Pancreas (tissue), 10 donors: ENCODE measurements at regions not wholly inside any gene's neighbourhood (a gene's known extent, or its start where the extent isn't known, plus 50 kb on each side); places are given as distances from the start of the nearest gene placed in this dataset.

Experiments used
- ATAC-seq, 4 donors: fragments of 200-7000 bp; cut with Tn5 transposase; one replicate each; pipeline versions ENCODE4 v1.8.0 to v1.9.1; 2020; ENCODE audit warnings: mild to moderate bottlenecking in 4 of 4, moderate library complexity in 4 of 4
- DNase-seq, 6 donors: peaks; one replicate each; pipeline ENCODE4 v3.0.0-alpha.2; 2020
- FAIRE-seq: peaks from 2 replicates; lab custom pipeline; 2012; peaks lifted over from hg19 to GRCh38; lab: Jason Lieb, UNC
- H3K27ac ChIP-seq, 4 donors: fragments of 200-600 bp; sonication (generic); 1 replicate in 3 of 4; 2 replicates in 1 of 4; pipeline versions ENCODE4 v1.5.0 to v1.8.0; 2020
- H3K27me3 ChIP-seq, 4 donors: fragments of 200-600 bp; one replicate each; pipeline ENCODE4 v1.8.0; 2021
- H3K36me3 ChIP-seq, 3 donors: fragments of 200-600 bp; sonication (generic) in 1 of 3; one replicate each; pipeline versions ENCODE4 v1.5.0 to v1.8.0; 2020 to 2021
- H3K4me1 ChIP-seq, 3 donors: fragments of 200-600 bp; one replicate each; pipeline ENCODE4 v1.8.0; 2021
- H3K4me3 ChIP-seq, 4 donors: fragments of 200-600 bp; sonication (generic) in 2 of 4; one replicate each; pipeline versions ENCODE4 v1.5.0 to v1.8.0; 2020 to 2021
- H3K9me3 ChIP-seq, 4 donors: fragments of 200-600 bp; one replicate each; pipeline ENCODE4 v1.8.0; 2021
- WGBS, 2 donors: extraction: QIAGEN DNeasy Blood & Tissue Kit; methylation state at CpG; one replicate each; pipeline ENCODE4 v1.1.7; 2013; 5-methylcytosine and 5-hydroxymethylcytosine counted together
- intact Hi-C, 3 donors: fragments of 100-400 bp; cut with DNase I; formaldehyde crosslinking; loops; one replicate each; pipeline versions ENCODE4 v1.11.1 to v1.14.2; 2022
- TF ChIP-seq, protein P1 (sequence below), 4 donors: fragments of 200-600 bp; sonication (generic) in 3 of 4; IDR thresholded peaks; one replicate each; pipeline versions ENCODE4 v1.5.0 to v1.8.0; 2021; ENCODE audit warnings: antibody characterized with exemption in 4 of 4
- donor health status: healthy with polysubstance abuse.
- donor health status: DM: no; HTN: no; CAD: no; lungs with moderate emphysema.
- donor health status: DM: no; HTN: no; CAD: no.
- donor health status: control.
- donor health status: control.
- donor health status: Bipolar disorder and iron deficiency.
- donor health status: DM: yes; HTN: yes; CAD: no.
- donor health status: DM: no; HTN: no; CAD: no.
- donor health status: DM: no; HTN: no; CAD: no.
- donor health status: DM: yes; HTN: yes; CAD: no.

DNA sequence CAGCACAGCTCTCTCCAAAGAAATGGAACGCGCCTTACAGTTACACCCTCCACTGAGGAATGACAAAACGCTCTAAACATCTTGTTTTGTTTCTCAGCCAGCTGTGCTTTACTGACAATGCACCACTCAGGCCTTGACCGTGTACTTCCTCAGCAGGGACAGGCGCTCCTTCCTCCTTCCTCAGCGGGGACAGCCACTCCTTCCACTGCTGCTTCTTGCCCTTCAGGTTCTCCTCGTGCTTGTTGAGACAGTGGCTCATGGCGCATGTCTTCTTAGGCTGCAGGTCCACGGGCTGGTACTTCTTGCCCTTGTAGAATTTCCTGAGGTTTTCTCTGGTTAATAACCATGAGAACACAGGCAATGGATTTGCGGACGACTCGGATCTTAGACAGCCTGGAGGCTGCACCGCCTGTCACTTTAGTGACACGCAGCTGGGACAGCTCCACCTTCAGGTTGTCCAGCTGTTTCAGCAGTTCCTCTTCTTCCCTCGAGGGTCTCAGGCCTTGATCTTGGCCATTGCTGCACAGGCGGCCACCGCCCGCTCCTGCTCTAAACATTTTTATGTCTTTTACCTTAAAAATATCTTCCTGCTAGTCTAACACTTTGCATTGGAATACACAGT, 613.8 kb downstream of the BRD1 start:
- H3K9me3 ChIP-seq = no peaks in the 10 kb centered on the region
- no peak overlapping the region for H3K4me3 ChIP-seq
- no peak overlapping the region for H3K27ac ChIP-seq
- H3K36me3 ChIP-seq = no peaks in the 10 kb centered on the region
- DNase-seq (peak in 2 of 6 donors; percentile 7 to 21), ATAC-seq (no peak), FAIRE-seq (no peak)
- intact Hi-C loops = loop anchor here in 1 of 3 donors (10.0 kb wide), 1 partner anchor 59 kb away; no protein-coding TSS in a partner anchor
- H3K27me3 ChIP-seq = no peaks in the 10 kb centered on the region
- TF ChIP-seq, protein P1, sequence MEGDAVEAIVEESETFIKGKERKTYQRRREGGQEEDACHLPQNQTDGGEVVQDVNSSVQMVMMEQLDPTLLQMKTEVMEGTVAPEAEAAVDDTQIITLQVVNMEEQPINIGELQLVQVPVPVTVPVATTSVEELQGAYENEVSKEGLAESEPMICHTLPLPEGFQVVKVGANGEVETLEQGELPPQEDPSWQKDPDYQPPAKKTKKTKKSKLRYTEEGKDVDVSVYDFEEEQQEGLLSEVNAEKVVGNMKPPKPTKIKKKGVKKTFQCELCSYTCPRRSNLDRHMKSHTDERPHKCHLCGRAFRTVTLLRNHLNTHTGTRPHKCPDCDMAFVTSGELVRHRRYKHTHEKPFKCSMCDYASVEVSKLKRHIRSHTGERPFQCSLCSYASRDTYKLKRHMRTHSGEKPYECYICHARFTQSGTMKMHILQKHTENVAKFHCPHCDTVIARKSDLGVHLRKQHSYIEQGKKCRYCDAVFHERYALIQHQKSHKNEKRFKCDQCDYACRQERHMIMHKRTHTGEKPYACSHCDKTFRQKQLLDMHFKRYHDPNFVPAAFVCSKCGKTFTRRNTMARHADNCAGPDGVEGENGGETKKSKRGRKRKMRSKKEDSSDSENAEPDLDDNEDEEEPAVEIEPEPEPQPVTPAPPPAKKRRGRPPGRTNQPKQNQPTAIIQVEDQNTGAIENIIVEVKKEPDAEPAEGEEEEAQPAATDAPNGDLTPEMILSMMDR (IDR thresholded peaks at IDR 0.05) = no peak
- H3K4me1 ChIP-seq = no peaks in the 10 kb centered on the region
- 52 to 57% methylated on average over 18 of the region's 18 CpGs for WGBS, 2 donors

DNA sequence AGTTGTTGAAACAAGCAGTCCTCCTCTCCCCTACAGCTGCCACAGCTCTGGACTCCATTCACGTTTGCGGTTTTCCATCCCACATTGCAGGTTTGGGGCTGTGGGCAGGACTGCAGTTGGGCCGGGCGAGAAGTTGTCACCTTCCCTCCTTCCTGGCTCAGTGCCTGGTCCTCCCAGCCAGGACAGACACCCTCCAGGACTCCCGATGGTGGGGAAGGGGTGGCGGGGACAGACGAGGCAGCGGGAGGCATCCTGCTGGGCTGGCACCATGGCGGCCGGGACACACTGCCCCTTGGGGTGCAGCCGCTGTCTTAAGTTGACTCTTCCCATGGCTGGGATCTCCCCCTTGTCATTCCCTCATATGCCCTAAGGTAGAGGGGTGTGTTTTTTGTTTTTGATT, 615.2 kb downstream of the BRD1 start:
- ATAC-seq = no peak
- Histone ChIP-seq H3K9me3 (no peaks in the 10 kb centered on the region), H3K36me3 (no peaks in the 10 kb centered on the region), H3K4me1 (no peaks in the 10 kb centered on the region), H3K4me3 (no peak overlapping the region), H3K27me3 (no peaks in the 10 kb centered on the region), H3K27ac (no peak overlapping the region)
- no peak for FAIRE-seq
- intact Hi-C loops = loop anchor here in 1 of 3 donors (10.0 kb wide), 1 partner anchor 58 kb away; no protein-coding TSS in a partner anchor
- WGBS, 2 donors = 76 to 82% methylated on average over 11 of the region's 11 CpGs
- TF ChIP-seq, protein P1 (IDR thresholded peaks at IDR 0.05) = no peak
- DNase-seq = peak in 2 of 6 donors; percentile 45 to 46

DNA sequence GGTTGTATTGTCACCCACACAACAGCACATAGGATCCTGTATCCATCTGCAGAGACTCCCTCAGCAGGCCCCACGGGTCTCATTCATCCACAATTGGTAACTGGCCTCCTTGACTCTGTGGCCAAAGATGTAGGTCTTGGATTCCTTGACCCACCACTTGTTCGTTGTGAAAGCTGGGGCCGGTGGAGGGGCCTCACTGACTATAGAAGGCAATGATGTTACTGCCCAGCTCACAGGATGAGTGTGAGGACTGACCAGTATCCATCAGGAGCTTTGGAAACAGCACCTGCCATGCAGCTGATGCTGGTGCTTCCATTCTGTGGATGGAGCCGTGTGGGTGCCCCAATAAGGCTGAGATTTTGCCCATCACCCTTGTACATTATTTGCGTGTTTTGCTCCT, 615.7 kb downstream of the BRD1 start:
- no peak overlapping the region for H3K27ac ChIP-seq
- FAIRE-seq = no peak
- TF ChIP-seq, protein P1 (IDR thresholded peaks at IDR 0.05) = no peak
- WGBS, 2 donors = 64 to 66% methylated on average over 5 of the region's 5 CpGs
- H3K27me3 ChIP-seq = no peaks in the 10 kb centered on the region
- no peak overlapping the region for H3K4me3 ChIP-seq
- intact Hi-C loops = loop anchor here in 1 of 3 donors (10.0 kb wide), 1 partner anchor 57 kb away; no protein-coding TSS in a partner anchor
- no peaks in the 10 kb centered on the region for H3K9me3 ChIP-seq
- no peaks in the 10 kb centered on the region for H3K4me1 ChIP-seq
- DNase-seq = peak in 2 of 6 donors; percentile 7 to 28
- no peak for ATAC-seq
- H3K36me3 ChIP-seq = no peaks in the 10 kb centered on the region

DNA sequence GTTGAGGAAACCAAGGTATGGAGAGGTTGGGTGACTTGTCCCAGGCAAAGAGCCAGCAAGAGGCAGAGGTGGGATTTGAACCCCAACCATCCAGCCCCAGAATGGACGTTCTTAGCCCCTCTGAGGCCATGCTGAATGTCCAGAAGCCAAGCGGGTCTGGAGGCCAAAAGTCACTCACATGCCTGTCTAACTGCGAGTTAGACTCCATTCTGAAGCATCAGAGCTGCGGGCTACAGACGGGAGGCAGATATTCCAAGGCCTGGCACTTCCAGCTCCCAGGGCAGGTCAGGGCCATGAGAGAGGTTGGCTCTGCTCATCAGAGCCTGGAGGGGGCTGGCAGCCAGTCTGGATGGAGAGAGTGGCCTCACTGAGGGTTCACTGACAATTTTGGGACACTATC, 616.5 kb downstream of the BRD1 start:
- TF ChIP-seq, protein P1 (IDR thresholded peaks at IDR 0.05) = no peak
- 73 to 79% methylated on average over 5 of the region's 5 CpGs for WGBS, 2 donors
- no peaks in the 10 kb centered on the region for H3K27me3 ChIP-seq
- H3K27ac ChIP-seq = no peak overlapping the region
- ATAC-seq = no peak
- intact Hi-C loops = loop anchor here in 1 of 3 donors (10.0 kb wide), 1 partner anchor 56 kb away; no protein-coding TSS in a partner anchor
- no peaks in the 10 kb centered on the region for H3K36me3 ChIP-seq
- H3K4me3 ChIP-seq = no peak overlapping the region
- FAIRE-seq = no peak
- peak in 2 of 6 donors; percentile 8 to 33 for DNase-seq
- H3K4me1 ChIP-seq = no peaks in the 10 kb centered on the region
- no peaks in the 10 kb centered on the region for H3K9me3 ChIP-seq

DNA sequence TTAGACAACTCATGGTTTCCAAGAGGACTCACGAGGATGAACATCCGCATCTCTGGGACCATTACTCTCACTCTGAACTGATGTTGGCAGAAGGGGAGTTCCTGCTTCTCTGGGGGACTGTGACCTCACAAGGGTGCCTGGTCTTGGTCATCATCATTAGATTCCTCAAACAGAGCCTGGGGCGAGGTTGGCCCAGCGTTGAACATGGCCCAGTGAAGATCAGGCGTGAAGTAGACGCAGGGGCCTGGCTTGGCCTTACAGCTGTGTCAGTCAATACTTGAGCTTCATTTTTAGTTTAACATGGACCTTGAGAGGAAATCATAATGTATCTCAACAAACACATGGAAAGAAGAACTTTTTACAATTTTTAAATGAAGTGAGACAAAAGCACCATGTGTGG, 617.1 kb downstream of the BRD1 start:
- DNase-seq = peak in 2 of 6 donors; percentile 16 to 23

More for the DNA sequence above, 617.1 kb downstream of the BRD1 start:
- Histone ChIP-seq H3K27ac (no peak overlapping the region), H3K4me3 (no peak overlapping the region), H3K27me3 (no peaks in the 10 kb centered on the region), H3K4me1 (no peaks in the 10 kb centered on the region), H3K9me3 (no peaks in the 10 kb centered on the region), H3K36me3 (no peaks in the 10 kb centered on the region)
- no peak for FAIRE-seq
- 76 to 88% methylated on average over 6 of the region's 6 CpGs for WGBS, 2 donors
- intact Hi-C loops = loop anchor here in 1 of 3 donors (10.0 kb wide), 1 partner anchor 56 kb away; no protein-coding TSS in a partner anchor
- TF ChIP-seq, protein P1 (IDR thresholded peaks at IDR 0.05) = no peak
- ATAC-seq = no peak
